Type B pancreatic cell (in vitro differentiated cells): ENCODE measurements at regions not wholly inside any gene's neighbourhood (a gene's known extent, or its start where the extent isn't known, plus 50 kb on each side); places are given as distances from the start of the nearest gene placed in this dataset.

ENCODE experiments used
- DNase-seq: peaks from one replicate; pipeline ENCODE4 v3.0.0; 2021; ENCODE audit warnings: mixed read lengths; ENCODE audit not compliant: unreplicated experiment; ENCODE audit errors: extremely low spot score
- H3K27ac Mint-ChIP-seq: 2 replicates; pipeline ENCODE4 v1.8.0; 2021; ENCODE audit warnings: mild to moderate bottlenecking, mixed read lengths
- H3K27me3 Mint-ChIP-seq: 2 replicates; pipeline ENCODE4 v1.8.0; 2021; ENCODE audit warnings: mixed read lengths
- H3K36me3 Mint-ChIP-seq: 2 replicates; pipeline ENCODE4 v1.8.0; 2021; ENCODE audit warnings: mixed read lengths
- H3K4me1 Mint-ChIP-seq: one replicate; pipeline ENCODE4 v1.8.0; 2021; ENCODE audit warnings: mixed read lengths; ENCODE audit not compliant: unreplicated experiment
- H3K4me3 Mint-ChIP-seq: 2 replicates; pipeline ENCODE4 v1.8.0; 2021; ENCODE audit warnings: mild to moderate bottlenecking, mixed read lengths
- H3K9me3 Mint-ChIP-seq: 2 replicates; pipeline ENCODE4 v1.8.0; 2021; ENCODE audit warnings: mixed read lengths
- CTCF ChIP-seq: fragments of 200-600 bp; sonication (generic); conservative IDR thresholded peaks from 2 replicates; pipeline ENCODE4 v1.5.0; 2021; ENCODE audit warnings: antibody characterized with exemption, mild to moderate bottlenecking

- Mint-ChIP-seq H3K27me3 (peaks cover 3% of the 10 kb centered on the region), H3K9me3 (no peaks in the 10 kb centered on the region), H3K36me3 (no peaks in the 10 kb centered on the region), H3K4me3 (no peak overlapping the region), H3K4me1 (peaks cover 5% of the 10 kb centered on the region), H3K27ac (no peak overlapping the region)
- no peak for TF ChIP-seq CTCF
- no peak for DNase-seq
These were observed 151.4 kb upstream of the PRDM1 start for GRCh38 chr6:105934708-105935107.

DNA sequence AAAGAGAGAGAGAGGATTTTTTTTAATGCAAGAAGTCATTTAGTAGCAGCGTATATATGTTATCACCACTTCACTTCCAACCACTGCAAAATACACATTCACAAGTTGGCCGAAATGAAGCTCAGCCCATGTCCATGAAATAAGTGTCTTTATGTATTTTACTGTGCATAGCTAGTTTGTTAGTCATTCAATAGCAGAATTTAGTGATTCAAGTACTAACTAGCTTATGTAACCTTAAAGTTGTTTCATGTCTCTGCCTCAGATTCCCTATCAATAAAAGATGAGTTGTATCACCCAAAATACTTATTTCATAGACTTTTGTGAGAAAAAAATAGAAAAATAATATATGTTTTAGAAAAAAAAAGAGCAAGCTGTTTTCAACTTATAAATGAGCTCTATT lies 153.7 kb upstream of the PRDM1 start:
- Mint-ChIP-seq H3K9me3 (no peaks in the 10 kb centered on the region), H3K36me3 (no peaks in the 10 kb centered on the region), H3K27ac (no peak overlapping the region), H3K4me3 (no peak overlapping the region), H3K27me3 (peaks cover 3% of the 10 kb centered on the region), H3K4me1 (no peaks in the 10 kb centered on the region)
- no peak for TF ChIP-seq CTCF
- DNase-seq: no peak

GRCh38 chr6:105929626-105930025 lies 156.5 kb upstream of the PRDM1 start:
- Mint-ChIP-seq H3K9me3 (no peaks in the 10 kb centered on the region), H3K27ac (no peak overlapping the region), H3K27me3 (no peaks in the 10 kb centered on the region), H3K36me3 (no peaks in the 10 kb centered on the region), H3K4me1 (no peaks in the 10 kb centered on the region), H3K4me3 (no peak overlapping the region)
- DNase-seq: no peak
- no peak for TF ChIP-seq CTCF

- TF ChIP-seq CTCF: no peak
- Mint-ChIP-seq H3K9me3 (peaks cover 5% of the 10 kb centered on the region), H3K4me1 (no peaks in the 10 kb centered on the region), H3K36me3 (peaks cover 4% of the 10 kb centered on the region), H3K27me3 (no peaks in the 10 kb centered on the region), H3K27ac (no peak overlapping the region), H3K4me3 (no peak overlapping the region)
- no peak for DNase-seq
These were observed 159.8 kb upstream of the PRDM1 start for GRCh38 chr6:105926318-105926717.

GRCh38 chr6:105925706-105926105 lies 160.4 kb upstream of the PRDM1 start:
- Mint-ChIP-seq H3K4me3 (no peak overlapping the region), H3K4me1 (no peaks in the 10 kb centered on the region), H3K9me3 (peaks cover 5% of the 10 kb centered on the region), H3K27ac (no peak overlapping the region), H3K27me3 (no peaks in the 10 kb centered on the region), H3K36me3 (peaks cover 4% of the 10 kb centered on the region)
- TF ChIP-seq CTCF: no peak
- no peak for DNase-seq

DNA sequence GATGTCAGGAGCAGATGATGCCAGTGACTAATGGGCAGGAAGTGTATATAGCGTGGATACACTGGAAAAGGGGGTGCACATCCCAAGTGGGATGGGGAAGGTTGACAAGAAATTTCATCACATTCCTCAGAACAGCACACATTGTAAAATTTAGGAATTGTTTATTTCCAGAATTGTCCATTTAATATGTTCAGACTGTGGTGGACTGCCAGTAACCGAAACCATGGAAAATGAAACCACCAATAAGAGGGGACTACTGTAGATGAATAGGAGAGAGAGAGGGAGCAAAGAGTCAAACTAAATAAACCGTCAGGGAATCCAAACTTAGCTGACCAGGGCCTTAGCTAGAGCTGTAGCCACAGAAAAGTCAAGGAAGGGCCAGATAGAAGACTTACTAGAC lies 164.4 kb upstream of the PRDM1 start:
- Mint-ChIP-seq H3K4me3 (no peak overlapping the region), H3K4me1 (no peaks in the 10 kb centered on the region), H3K27ac (no peak overlapping the region), H3K36me3 (peaks cover 4% of the 10 kb centered on the region), H3K27me3 (no peaks in the 10 kb centered on the region), H3K9me3 (peaks cover 5% of the 10 kb centered on the region)
- no peak for DNase-seq
- no peak for TF ChIP-seq CTCF
